WTC11 (cell line): ENCODE measurements at regions not wholly inside any gene's neighbourhood (a gene's known extent, or its start where the extent isn't known, plus 50 kb on each side); places are given as distances from the start of the nearest gene placed in this dataset.

ENCODE experiments used
- CBFB ChIP-seq: sonication (generic); formaldehyde crosslinking; IDR thresholded peaks from 2 replicates; pipeline ENCODE4 v1.8.1; 2022; ENCODE audit warnings: mild to moderate bottlenecking, low read depth, missing genetic modification reagents
- CREB1 ChIP-seq: sonication (generic); formaldehyde crosslinking; IDR thresholded peaks from 2 replicates; pipeline ENCODE4 v1.8.0; 2023; ENCODE audit warnings: mild to moderate bottlenecking, missing genetic modification reagents
- CTCF ChIP-seq: fragments of 200-600 bp; IDR thresholded peaks from 2 replicates; pipeline ENCODE4 v1.8.0; 2022; ENCODE audit warnings: antibody characterized with exemption
- ELF4 ChIP-seq: sonication (generic); formaldehyde crosslinking; IDR thresholded peaks from 2 replicates; pipeline ENCODE4 v1.8.1; 2022; ENCODE audit warnings: low read depth, mild to moderate bottlenecking, moderate library complexity, missing genetic modification reagents
- HMGXB4 ChIP-seq: sonication (generic); formaldehyde crosslinking; IDR thresholded peaks from 2 replicates; pipeline ENCODE4 v1.8.1; 2023; ENCODE audit warnings: mild to moderate bottlenecking, moderate library complexity, missing genetic modification reagents
- IRF2 ChIP-seq: sonication (generic); formaldehyde crosslinking; IDR thresholded peaks from 2 replicates; pipeline ENCODE4 v1.8.0; 2022; ENCODE audit warnings: low read depth, missing genetic modification reagents, borderline replicate concordance
- JUN ChIP-seq: sonication (generic); formaldehyde crosslinking; IDR thresholded peaks from 2 replicates; pipeline ENCODE4 v1.8.0; 2023; ENCODE audit warnings: mild to moderate bottlenecking, missing genetic modification reagents
- NR2C2 ChIP-seq: sonication (generic); formaldehyde crosslinking; IDR thresholded peaks from 2 replicates; pipeline ENCODE4 v1.8.0; 2022; ENCODE audit warnings: mild to moderate bottlenecking, missing genetic modification reagents
- ZNF138 ChIP-seq: sonication (generic); formaldehyde crosslinking; conservative IDR thresholded peaks from 2 replicates; pipeline ENCODE4 v1.8.1; 2022; ENCODE audit warnings: mild to moderate bottlenecking, moderate library complexity, missing genetic modification reagents

- TF ChIP-seq IRF2 (CRISPR knock-in tag) (no peak), CTCF (no peak), NR2C2 (CRISPR knock-in tag) (no peak), JUN (CRISPR knock-in tag) (no peak), CBFB (CRISPR knock-in tag) (no peak), CREB1 (CRISPR knock-in tag) (no peak), ZNF138 (no peak), HMGXB4 (CRISPR knock-in tag) (no peak), ELF4 (CRISPR knock-in tag) (no peak)
Observed at GRCh38 chr4:81538716-81539427, 67.2 kb upstream of the RASGEF1B start.
